ENCODE measurements at regions not wholly inside any gene's neighbourhood (a gene's known extent, or its start where the extent isn't known, plus 50 kb on each side); places are given as distances from the start of the nearest gene placed in this dataset.

- DNase-seq (ENCODE audit: low spot score), result no peak
- intact Hi-C loops (cut with DNase I), result no loop called here
Observed at GRCh38 chr9:653856-654387, 187.6 kb upstream of the DMRT1 start.

DNA sequence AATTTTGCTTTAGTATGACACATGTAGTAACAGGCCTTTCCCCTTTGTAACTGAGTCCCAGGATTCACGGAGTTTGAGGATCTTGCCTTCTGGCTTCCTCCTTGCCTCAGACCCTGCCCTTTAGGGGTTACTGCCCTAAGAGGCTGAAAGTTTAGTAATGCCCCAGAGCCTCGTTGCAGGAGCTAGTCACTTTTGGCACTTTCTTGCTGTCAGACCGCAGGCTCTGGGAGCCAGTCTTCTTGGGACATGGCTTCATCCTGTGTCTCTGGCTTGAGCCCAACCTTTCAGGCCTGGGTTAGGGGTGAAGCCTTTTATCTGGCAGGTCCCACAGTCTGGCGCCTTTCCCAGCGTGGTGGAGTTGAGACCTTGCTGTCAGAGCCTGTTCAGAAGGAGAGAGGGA is 185.6 kb upstream of the DMRT1 start:
- DNase-seq (ENCODE audit: low spot score), result peak; percentile 91
- intact Hi-C loops (cut with DNase I), result loop anchor here (5.0 kb wide), 1 partner anchor 36 kb away; no protein-coding TSS in a partner anchor

GRCh38 chr9:656926-657568 is 184.4 kb upstream of the DMRT1 start:
- intact Hi-C loops (cut with DNase I), result loop anchor here (5.0 kb wide), 1 partner anchor 35 kb away; no protein-coding TSS in a partner anchor
- no peak for DNase-seq (ENCODE audit: low spot score)

DNA sequence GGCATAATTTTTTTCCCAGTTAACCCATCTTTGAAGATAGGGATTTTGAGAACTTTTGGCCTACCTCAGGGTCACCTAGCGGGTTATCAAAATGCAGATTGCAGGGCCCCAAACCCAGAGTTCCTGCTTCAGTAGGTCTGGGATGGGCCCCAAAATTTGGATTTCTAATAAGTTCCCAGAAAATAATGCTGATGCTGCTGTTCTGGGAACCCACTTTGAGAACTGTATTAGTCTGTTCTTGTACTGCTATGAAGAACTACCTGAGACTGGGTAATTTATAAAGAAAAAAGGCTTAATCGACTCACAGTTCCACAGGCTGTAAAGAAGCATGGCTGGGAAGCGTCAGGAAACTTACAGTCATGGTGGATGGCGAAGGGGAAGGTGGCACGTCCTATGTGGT is 182.2 kb upstream of the DMRT1 start:
- DNase-seq (ENCODE audit: low spot score), result no peak
- intact Hi-C loops (cut with DNase I), result loop anchor here (5.0 kb wide), 1 partner anchor 33 kb away; no protein-coding TSS in a partner anchor

DNA sequence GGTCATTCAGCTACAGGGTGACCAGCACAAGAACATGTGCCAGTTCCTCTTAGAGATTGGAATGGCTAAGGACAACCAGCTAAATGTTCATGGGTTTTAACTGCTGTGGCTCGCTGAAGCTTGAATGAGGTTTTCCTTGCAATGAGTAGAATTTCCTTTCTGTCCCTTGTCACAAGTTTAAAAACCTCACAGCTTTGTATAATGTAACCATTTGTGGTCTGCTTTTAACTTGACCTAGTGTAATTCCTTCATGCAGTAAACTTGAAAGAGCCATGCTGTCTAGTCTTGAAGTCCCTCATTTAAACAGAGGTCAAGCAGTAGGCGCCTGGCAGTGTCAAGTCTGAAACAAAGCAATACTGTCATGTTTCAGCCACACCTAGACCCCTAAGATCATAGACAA is 181.3 kb upstream of the DMRT1 start:
- DNase-seq (ENCODE audit: low spot score), result no peak
- intact Hi-C loops (cut with DNase I), result no loop called here

DNA sequence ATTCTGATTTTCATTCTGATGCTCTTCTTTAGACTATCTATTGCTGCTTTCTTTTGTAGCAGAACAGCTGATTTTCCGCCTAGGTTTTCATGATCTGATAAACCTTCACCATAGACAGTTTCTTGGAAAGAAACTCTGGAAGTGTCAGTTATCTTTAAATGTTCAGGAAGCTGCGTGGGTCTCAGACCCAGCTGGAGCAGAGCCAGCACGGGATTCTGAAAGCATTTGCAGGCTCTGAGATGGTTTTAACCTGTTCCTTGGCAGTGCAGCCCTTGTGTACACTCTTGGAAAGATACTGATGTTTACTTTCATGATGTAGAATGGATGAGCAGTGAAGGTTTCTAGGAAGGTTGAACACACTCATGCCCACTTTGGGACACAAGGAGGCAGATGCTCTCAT is 178.0 kb upstream of the DMRT1 start:
- intact Hi-C loops (cut with DNase I), result no loop called here
- DNase-seq (ENCODE audit: low spot score), result no peak

- no peak for DNase-seq (ENCODE audit: low spot score)
- intact Hi-C loops (cut with DNase I), result no loop called here
Observed at GRCh38 chr9:665296-665695, 176.2 kb upstream of the DMRT1 start.

- intact Hi-C loops (cut with DNase I), result no loop called here
- no peak for DNase-seq (ENCODE audit: low spot score)
Observed at GRCh38 chr9:671997-672396, 169.5 kb upstream of the DMRT1 start.

- intact Hi-C loops (cut with DNase I), result no loop called here
- no peak for DNase-seq (ENCODE audit: low spot score)
Observed at GRCh38 chr9:672851-673250, 168.6 kb upstream of the DMRT1 start.

DNA sequence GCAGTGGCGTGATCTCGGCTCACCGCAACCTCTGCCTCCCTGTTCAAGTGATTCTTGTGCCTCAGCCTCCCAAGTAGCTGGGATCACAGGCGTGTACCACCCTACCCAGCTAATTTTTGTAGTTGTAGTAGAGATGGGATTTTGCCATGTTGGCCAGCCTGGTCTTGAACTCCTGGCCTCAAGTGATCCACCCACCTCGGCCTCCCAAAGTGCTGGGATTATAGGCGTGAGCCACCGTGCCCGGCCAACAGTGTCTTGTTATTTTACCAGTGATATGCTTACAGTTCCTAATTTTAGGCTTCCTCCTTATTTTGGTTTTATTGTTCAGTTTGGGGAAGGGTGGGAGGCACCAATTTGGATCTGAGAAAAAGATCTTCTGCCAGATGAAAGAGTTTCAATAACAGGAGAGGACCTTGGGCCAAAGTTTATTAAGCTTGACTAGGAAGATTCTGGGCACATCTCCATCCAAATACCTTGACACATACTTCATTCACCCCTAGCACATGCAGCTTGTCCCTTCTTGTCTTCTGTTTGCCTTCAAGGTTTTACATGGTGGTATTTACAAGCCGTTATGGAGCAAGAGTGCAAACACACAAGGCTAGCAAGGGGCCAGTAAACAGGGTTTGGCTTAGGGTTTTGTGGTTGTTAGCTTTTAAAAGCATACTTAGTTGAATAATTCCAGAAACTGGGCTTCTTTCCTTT is 168.1 kb upstream of the DMRT1 start:
- DNase-seq (ENCODE audit: low spot score), result no peak
- intact Hi-C loops (cut with DNase I), result no loop called here

- intact Hi-C loops (cut with DNase I), result no loop called here
- no peak for DNase-seq (ENCODE audit: low spot score)
Observed at GRCh38 chr9:673966-674526, 167.5 kb upstream of the DMRT1 start.

- intact Hi-C loops (cut with DNase I), result no loop called here
Observed at GRCh38 chr9:675697-676370, 165.7 kb upstream of the DMRT1 start.

DNA sequence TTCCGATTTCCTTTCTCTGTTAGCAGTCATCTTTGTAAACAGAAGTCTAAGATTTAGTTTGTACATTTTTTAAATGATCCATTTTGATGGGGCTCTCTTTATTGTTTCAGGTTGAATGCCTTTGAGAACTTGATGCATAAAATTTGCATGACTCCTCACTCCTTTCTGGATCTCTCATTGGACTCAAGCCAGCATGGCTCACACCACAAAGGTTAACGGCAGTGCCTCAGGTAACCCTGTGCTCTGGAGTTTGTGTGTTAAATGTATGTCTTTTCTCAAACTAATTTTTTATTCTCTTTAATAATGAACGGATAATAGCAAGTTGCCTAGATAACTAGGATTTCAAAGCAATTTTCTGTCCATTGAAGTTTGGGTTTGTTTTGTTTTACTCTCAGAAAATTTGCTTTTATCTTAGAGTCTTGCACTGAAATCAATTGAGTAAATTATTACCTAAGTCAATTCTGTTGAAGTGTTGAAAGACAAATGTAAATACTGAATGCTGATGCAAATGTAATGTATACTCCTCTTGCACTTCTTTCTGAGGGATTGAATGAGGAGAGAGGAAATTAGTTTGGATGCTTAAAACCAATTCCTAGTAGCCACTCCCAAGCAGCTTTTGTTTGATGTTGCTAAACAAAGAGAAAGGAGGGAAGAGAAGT is 164.6 kb upstream of the DMRT1 start:
- intact Hi-C loops (cut with DNase I), result no loop called here
- no peak for DNase-seq (ENCODE audit: low spot score)

More at GRCh38 chr9:675697-676370, 165.7 kb upstream of the DMRT1 start:
- DNase-seq (ENCODE audit: low spot score), result no peak

- DNase-seq (ENCODE audit: low spot score), result no peak
- intact Hi-C loops (cut with DNase I), result no loop called here
Observed at GRCh38 chr9:677461-678097, 163.9 kb upstream of the DMRT1 start.

GRCh38 chr9:678897-679296 is 162.6 kb upstream of the DMRT1 start:
- intact Hi-C loops (cut with DNase I), result no loop called here
- no peak for DNase-seq (ENCODE audit: low spot score)

- no peak for DNase-seq (ENCODE audit: low spot score)
- intact Hi-C loops (cut with DNase I), result no loop called here
Observed at GRCh38 chr9:679462-679861, 162.0 kb upstream of the DMRT1 start.

- DNase-seq (ENCODE audit: low spot score), result no peak
- intact Hi-C loops (cut with DNase I), result no loop called here
Observed at GRCh38 chr9:680106-680505, 161.4 kb upstream of the DMRT1 start.

DNA sequence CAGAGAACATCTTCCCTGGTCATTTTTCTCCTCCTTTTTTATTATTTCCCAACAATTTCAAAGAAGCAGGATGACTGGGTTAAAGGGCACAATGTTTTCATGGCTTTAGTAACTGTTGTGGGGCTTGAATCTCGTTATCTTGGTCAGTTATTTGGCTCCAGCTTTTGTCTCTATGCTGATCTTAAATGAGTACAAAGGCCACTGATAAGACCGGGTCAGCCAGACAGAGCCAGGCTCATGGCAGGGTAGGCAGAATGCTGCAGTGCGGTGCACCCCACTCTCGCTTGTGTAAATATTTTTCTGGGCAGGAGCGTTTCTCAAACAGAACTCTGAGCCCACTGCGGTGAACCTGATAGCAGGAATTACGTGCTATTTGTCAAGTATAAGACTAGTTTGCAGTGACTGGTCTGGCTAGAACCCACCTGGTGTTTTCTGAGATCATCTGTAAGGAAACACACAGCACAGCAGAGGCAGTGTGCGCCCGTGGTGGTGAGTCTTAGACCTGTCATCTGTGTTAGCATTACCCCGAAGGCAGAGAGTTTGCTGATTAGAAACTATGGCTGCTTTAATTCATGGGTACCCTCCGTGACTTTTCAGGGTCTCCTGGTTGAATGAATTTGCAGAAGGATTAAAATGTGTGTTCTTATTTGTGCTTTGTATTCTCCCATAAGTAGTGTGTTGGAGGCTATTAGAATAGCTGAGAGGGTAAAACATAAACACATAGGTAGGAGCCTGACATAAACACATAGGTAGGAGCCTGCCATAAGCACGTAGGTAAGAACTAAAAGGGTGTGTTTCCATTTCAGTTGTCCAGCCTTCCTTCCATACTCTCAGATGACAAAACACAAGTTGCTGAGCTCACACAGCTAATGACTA is 158.6 kb upstream of the DMRT1 start:
- intact Hi-C loops (cut with DNase I), result no loop called here
- DNase-seq (ENCODE audit: low spot score), result no peak
